ENCODE measurements at regions not wholly inside any gene's neighbourhood (a gene's known extent, or its start where the extent isn't known, plus 50 kb on each side); places are given as distances from the start of the nearest gene placed in this dataset.
"Not testable (repeated sequence)": the region's sequence is repeated elsewhere in the genome, so short reads cannot be mapped to it uniquely, and the experiment has no call there.

- TF ChIP-seq ZFX (IDR thresholded peaks at IDR 0.05; ENCODE audit: borderline replicate concordance): no peak
- TF ChIP-seq CTCF (IDR thresholded peaks at IDR 0.05): no peak
- H3K27ac ChIP-seq: no peak overlapping the region
Measured at GRCh38 chr4:42778349-42778748, 114.2 kb upstream of the GRXCR1 start.

GRCh38 chr4:42768125-42768748 lies 111.3 kb upstream of the ATP8A1 start:
- no peak overlapping the region for H3K27ac ChIP-seq
- TF ChIP-seq ZFX (IDR thresholded peaks at IDR 0.05; ENCODE audit: borderline replicate concordance) (no peak), CTCF (IDR thresholded peaks at IDR 0.05) (0 out of 2 replicates have a peak, but pooled peaks have one; percentile 9)

GRCh38 chr4:42767669-42768068 lies 110.8 kb upstream of the ATP8A1 start:
- TF ChIP-seq CTCF (IDR thresholded peaks at IDR 0.05): no peak
- TF ChIP-seq ZFX (IDR thresholded peaks at IDR 0.05; ENCODE audit: borderline replicate concordance): no peak

GRCh38 chr4:42761804-42762203 lies 104.9 kb upstream of the ATP8A1 start:
- TF ChIP-seq ZFX (IDR thresholded peaks at IDR 0.05; ENCODE audit: borderline replicate concordance) (no peak), CTCF (IDR thresholded peaks at IDR 0.05) (no peak)
- no peak overlapping the region for H3K27ac ChIP-seq

More at GRCh38 chr4:42767669-42768068, 110.8 kb upstream of the ATP8A1 start:
- H3K27ac ChIP-seq: no peak overlapping the region

- H3K27ac ChIP-seq: not testable (repeated sequence)
Measured at GRCh38 chr4:42754965-42755364, 98.1 kb upstream of the ATP8A1 start.

GRCh38 chr4:42751587-42751986 lies 94.7 kb upstream of the ATP8A1 start:
- no peak overlapping the region for H3K27ac ChIP-seq
- no peak for TF ChIP-seq ZFX (IDR thresholded peaks at IDR 0.05; ENCODE audit: borderline replicate concordance)
- TF ChIP-seq CTCF (IDR thresholded peaks at IDR 0.05): no peak

- TF ChIP-seq ZFX (IDR thresholded peaks at IDR 0.05; ENCODE audit: borderline replicate concordance) (no peak), CTCF (IDR thresholded peaks at IDR 0.05) (no peak)
- no peak overlapping the region for H3K27ac ChIP-seq
Measured at GRCh38 chr4:42750856-42751255, 94.0 kb upstream of the ATP8A1 start.

GRCh38 chr4:42750091-42750490 lies 93.2 kb upstream of the ATP8A1 start:
- no peak overlapping the region for H3K27ac ChIP-seq
- TF ChIP-seq ZFX (IDR thresholded peaks at IDR 0.05; ENCODE audit: borderline replicate concordance) (no peak), CTCF (IDR thresholded peaks at IDR 0.05) (peak; percentile 54)

Data from 22Rv1 (cell line).